Activated naive CD8-positive, alpha-beta T cell treated with anti-CD3 and anti-CD28 coated beads, Interleukin-2, amount 50 U/mL, for 16 hours (primary cell): ENCODE measurements at regions not wholly inside any gene's neighbourhood (a gene's known extent, or its start where the extent isn't known, plus 50 kb on each side); places are given as distances from the start of the nearest gene placed in this dataset.

ENCODE experiments used
- DNase-seq: peaks from one replicate; pipeline ENCODE4 v3.0.0-alpha.2; 2020; ENCODE audit warnings: low read depth, low spot score

GRCh38 chr2:82728090-82728489, 1731.0 kb downstream of the SUCLG1 start:
- DNase-seq = no peak

- no peak for DNase-seq
These were observed 1750.4 kb downstream of the SUCLG1 start for GRCh38 chr2:82708681-82709080.

- DNase-seq = no peak
These were observed 1761.8 kb downstream of the SUCLG1 start for GRCh38 chr2:82697231-82697630.

GRCh38 chr2:82694431-82694830, 1764.6 kb downstream of the SUCLG1 start:
- no peak for DNase-seq

- no peak for DNase-seq
These were observed 1768.2 kb downstream of the SUCLG1 start for GRCh38 chr2:82690757-82691411.

- no peak for DNase-seq
These were observed 1783.9 kb downstream of the SUCLG1 start for GRCh38 chr2:82675186-82675585.

GRCh38 chr2:82674652-82675051, 1784.4 kb downstream of the SUCLG1 start:
- no peak for DNase-seq

- no peak for DNase-seq
These were observed 1791.6 kb downstream of the SUCLG1 start for GRCh38 chr2:82667491-82667890.

GRCh38 chr2:82665691-82666090, 1793.4 kb downstream of the SUCLG1 start:
- no peak for DNase-seq

- no peak for DNase-seq
These were observed 1802.0 kb downstream of the SUCLG1 start for GRCh38 chr2:82657106-82657505.

- DNase-seq = no peak
These were observed 1802.7 kb downstream of the SUCLG1 start for GRCh38 chr2:82656420-82656819.

- DNase-seq = no peak
These were observed 1807.0 kb downstream of the SUCLG1 start for GRCh38 chr2:82652117-82652516.

- no peak for DNase-seq
These were observed 1809.0 kb downstream of the SUCLG1 start for GRCh38 chr2:82650038-82650437.

- DNase-seq = no peak
These were observed 1817.4 kb downstream of the SUCLG1 start for GRCh38 chr2:82641598-82642180.

- DNase-seq = no peak
These were observed 1822.6 kb downstream of the SUCLG1 start for GRCh38 chr2:82636402-82637020.

- DNase-seq = no peak
These were observed 1860.1 kb downstream of the SUCLG1 start for GRCh38 chr2:82599021-82599420.

GRCh38 chr2:82596581-82596980, 1862.5 kb downstream of the SUCLG1 start:
- no peak for DNase-seq

- DNase-seq = no peak
These were observed 1867.4 kb downstream of the SUCLG1 start for GRCh38 chr2:82591718-82592117.

- no peak for DNase-seq
These were observed 1882.4 kb downstream of the SUCLG1 start for GRCh38 chr2:82576656-82577055.

GRCh38 chr2:82539280-82539621, 1919.8 kb downstream of the SUCLG1 start:
- no peak for DNase-seq

- DNase-seq = no peak
These were observed 1920.3 kb downstream of the SUCLG1 start for GRCh38 chr2:82538590-82539279.

GRCh38 chr2:82528288-82528687, 1930.8 kb downstream of the SUCLG1 start:
- no peak for DNase-seq

- DNase-seq = no peak
These were observed 1932.0 kb downstream of the SUCLG1 start for GRCh38 chr2:82527124-82527523.
